ENCODE measurements at regions not wholly inside any gene's neighbourhood (a gene's known extent, or its start where the extent isn't known, plus 50 kb on each side); places are given as distances from the start of the nearest gene placed in this dataset.

GRCh38 chr11:112511911-112512310, 251.3 kb upstream of the PLET1 start:
- no peaks in the 10 kb centered on the region for H3K27me3 ChIP-seq
- TF ChIP-seq POLR2A (IDR thresholded peaks at IDR 0.05) (no peak), CTCF (IDR thresholded peaks at IDR 0.05) (no peak), POLR2AphosphoS5 (IDR thresholded peaks at IDR 0.05) (no peak)
- H3K27ac ChIP-seq = no peak overlapping the region
- H3K36me3 ChIP-seq = no peaks in the 10 kb centered on the region
- intact Hi-C loops (cut with DNase I; ENCODE audit: low total_unique reads) = no loop called here
- DNase-seq (ENCODE audit: low spot score in 2 of 2) = no peak
- H3K4me1 ChIP-seq = no peaks in the 10 kb centered on the region
- no peak overlapping the region for H3K4me3 ChIP-seq
- H3K9me3 ChIP-seq = no peaks in the 10 kb centered on the region

GRCh38 chr11:112513417-112513816, 252.8 kb upstream of the PLET1 start:
- intact Hi-C loops (cut with DNase I; ENCODE audit: low total_unique reads) = no loop called here
- H3K27ac ChIP-seq = no peak overlapping the region
- no peak for DNase-seq (ENCODE audit: low spot score in 2 of 2)

GRCh38 chr11:112514011-112514740, 253.5 kb upstream of the PLET1 start:
- H3K9me3 ChIP-seq = no peaks in the 10 kb centered on the region
- no peak overlapping the region for H3K27ac ChIP-seq
- H3K27me3 ChIP-seq = no peaks in the 10 kb centered on the region
- intact Hi-C loops (cut with DNase I; ENCODE audit: low total_unique reads) = no loop called here
- TF ChIP-seq POLR2AphosphoS5 (IDR thresholded peaks at IDR 0.05) (no peak), POLR2A (IDR thresholded peaks at IDR 0.05) (no peak)
- no peak for DNase-seq (ENCODE audit: low spot score in 2 of 2)
- H3K4me1 ChIP-seq = no peaks in the 10 kb centered on the region
- H3K36me3 ChIP-seq = no peaks in the 10 kb centered on the region
- no peak overlapping the region for H3K4me3 ChIP-seq

More at GRCh38 chr11:112513417-112513816, 252.8 kb upstream of the PLET1 start:
- H3K4me3 ChIP-seq = no peak overlapping the region
- no peaks in the 10 kb centered on the region for H3K4me1 ChIP-seq
- H3K9me3 ChIP-seq = no peaks in the 10 kb centered on the region
- no peak for TF ChIP-seq POLR2AphosphoS5 (IDR thresholded peaks at IDR 0.05)
- TF ChIP-seq CTCF (IDR thresholded peaks at IDR 0.05) = no peak
- no peak for TF ChIP-seq POLR2A (IDR thresholded peaks at IDR 0.05)
- H3K27me3 ChIP-seq = no peaks in the 10 kb centered on the region
- H3K36me3 ChIP-seq = no peaks in the 10 kb centered on the region

GRCh38 chr11:112516261-112516660, 255.6 kb upstream of the PLET1 start:
- Histone ChIP-seq H3K36me3 (no peaks in the 10 kb centered on the region), H3K4me3 (no peak overlapping the region), H3K27ac (no peak overlapping the region), H3K9me3 (no peaks in the 10 kb centered on the region), H3K27me3 (no peaks in the 10 kb centered on the region), H3K4me1 (no peaks in the 10 kb centered on the region)
- intact Hi-C loops (cut with DNase I; ENCODE audit: low total_unique reads) = no loop called here
- no peak for DNase-seq (ENCODE audit: low spot score in 2 of 2)
- TF ChIP-seq POLR2A (IDR thresholded peaks at IDR 0.05) (no peak), CTCF (IDR thresholded peaks at IDR 0.05) (no peak), POLR2AphosphoS5 (IDR thresholded peaks at IDR 0.05) (no peak)

GRCh38 chr11:112516755-112517154, 256.1 kb upstream of the PLET1 start:
- no peak overlapping the region for H3K4me3 ChIP-seq
- DNase-seq (ENCODE audit: low spot score in 2 of 2) = no peak
- no peaks in the 10 kb centered on the region for H3K27me3 ChIP-seq
- no peaks in the 10 kb centered on the region for H3K4me1 ChIP-seq
- intact Hi-C loops (cut with DNase I; ENCODE audit: low total_unique reads) = no loop called here
- TF ChIP-seq POLR2AphosphoS5 (IDR thresholded peaks at IDR 0.05) (no peak), CTCF (IDR thresholded peaks at IDR 0.05) (no peak)
- H3K36me3 ChIP-seq = no peaks in the 10 kb centered on the region
- H3K9me3 ChIP-seq = no peaks in the 10 kb centered on the region
- no peak overlapping the region for H3K27ac ChIP-seq

Data from breast epithelium (tissue), 4 donors.